Dermis blood vessel endothelial cell (primary cell): ENCODE measurements at regions not wholly inside any gene's neighbourhood (a gene's known extent, or its start where the extent isn't known, plus 50 kb on each side); places are given as distances from the start of the nearest gene placed in this dataset.
"Not testable (repeated sequence)": the region's sequence is repeated elsewhere in the genome, so short reads cannot be mapped to it uniquely, and the experiment has no call there.

Experiments used
- DNase-seq: peaks from one replicate; pipeline ENCODE4 v3.0.0; 2010

- no peak for DNase-seq
Measured at GRCh38 chr6:132139611-132140010, 188.4 kb upstream of the CCN2 start.

- DNase-seq, result no peak
Measured at GRCh38 chr6:132136981-132137380, 185.8 kb upstream of the CCN2 start.

- peak; percentile 42 for DNase-seq
Measured at GRCh38 chr6:132135409-132135808, 184.2 kb upstream of the CCN2 start.

- DNase-seq, result peak; percentile 94
Measured at GRCh38 chr6:132133736-132134445, 182.7 kb upstream of the CCN2 start.

DNA sequence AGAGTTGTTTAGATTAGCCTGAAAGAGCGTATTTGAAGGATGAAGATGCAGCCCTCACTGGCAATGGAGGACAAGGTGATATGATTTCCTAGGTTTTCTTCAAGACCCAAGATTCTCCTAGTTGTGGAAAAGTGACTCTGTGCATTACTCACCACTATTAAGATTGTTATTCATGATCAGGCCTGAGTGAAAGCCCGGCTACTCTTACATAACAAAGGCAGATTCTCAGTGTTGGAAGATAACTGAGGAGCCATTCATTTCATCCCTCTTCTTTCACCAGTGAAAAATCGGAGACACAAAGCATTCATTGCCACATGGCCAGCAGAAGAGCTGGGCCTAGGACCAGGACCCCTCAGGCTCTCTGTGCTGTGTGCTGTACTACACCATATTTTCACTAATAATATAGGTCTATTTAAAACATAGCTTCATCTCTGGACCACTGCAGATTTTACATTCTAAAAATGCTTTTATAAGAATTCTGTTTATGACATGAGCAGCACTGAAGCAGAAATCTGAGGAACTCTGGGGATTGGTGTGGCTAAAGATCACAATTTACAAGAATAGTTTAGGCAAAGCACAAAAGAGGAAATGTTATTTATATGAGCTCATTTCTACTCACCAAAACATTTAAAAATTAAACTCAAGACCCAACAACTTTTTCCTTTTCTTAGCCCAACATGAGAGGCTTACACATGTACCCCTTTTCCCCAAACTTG lies 181.9 kb upstream of the CCN2 start:
- peak; percentile 74 for DNase-seq

GRCh38 chr6:132132422-132132821 lies 181.2 kb upstream of the CCN2 start:
- DNase-seq, result peak; percentile 97

DNA sequence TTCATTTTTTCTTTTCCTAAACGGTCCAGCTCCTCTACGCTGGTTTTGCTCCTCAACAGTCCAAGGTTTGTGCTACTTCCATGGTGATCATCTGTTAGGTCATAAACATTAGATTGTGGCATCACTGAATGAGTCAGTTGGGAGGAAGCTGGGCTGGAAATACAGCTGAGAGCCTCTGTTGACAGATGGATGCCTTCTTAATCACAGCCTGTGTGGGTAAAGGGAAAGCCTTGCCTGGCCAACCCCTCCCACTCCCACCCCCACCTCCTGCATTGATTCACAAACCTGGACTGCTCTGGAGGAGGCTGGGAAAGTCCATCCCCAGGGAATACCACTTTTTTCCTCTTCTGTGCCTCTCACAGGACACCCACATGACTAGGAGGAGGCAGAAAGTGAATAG lies 180.6 kb upstream of the CCN2 start:
- DNase-seq, result peak; percentile 100

- no peak for DNase-seq
Measured at GRCh38 chr6:132131351-132131750, 180.2 kb upstream of the CCN2 start.

GRCh38 chr6:132130626-132131298 lies 179.6 kb upstream of the CCN2 start:
- peak; percentile 85 for DNase-seq

- no peak for DNase-seq
Measured at GRCh38 chr6:132128424-132128823, 177.3 kb upstream of the CCN2 start.

DNA sequence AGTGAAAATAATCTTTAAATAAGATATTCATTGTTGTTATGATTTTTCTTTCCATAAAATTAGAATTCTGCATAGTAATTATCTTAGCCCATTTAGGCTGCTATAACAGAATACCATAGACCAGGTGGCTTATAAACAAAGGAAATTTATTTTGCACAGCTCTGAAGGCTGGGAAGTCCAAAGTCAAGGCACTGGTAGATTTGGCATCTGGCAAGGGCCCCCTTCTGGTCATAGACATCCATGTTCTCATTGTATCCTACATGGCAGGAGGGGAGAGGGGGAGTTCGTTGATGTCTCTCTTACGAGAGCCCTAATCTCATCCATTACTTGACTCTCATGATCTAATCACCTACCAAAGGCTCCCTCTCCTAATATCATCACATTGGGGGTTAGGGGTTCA lies 175.0 kb upstream of the CCN2 start:
- DNase-seq, result no peak

GRCh38 chr6:132122871-132123270 lies 171.7 kb upstream of the CCN2 start:
- DNase-seq, result peak; percentile 78

- DNase-seq, result no peak
Measured at GRCh38 chr6:132122176-132122575, 171.0 kb upstream of the CCN2 start.

DNA sequence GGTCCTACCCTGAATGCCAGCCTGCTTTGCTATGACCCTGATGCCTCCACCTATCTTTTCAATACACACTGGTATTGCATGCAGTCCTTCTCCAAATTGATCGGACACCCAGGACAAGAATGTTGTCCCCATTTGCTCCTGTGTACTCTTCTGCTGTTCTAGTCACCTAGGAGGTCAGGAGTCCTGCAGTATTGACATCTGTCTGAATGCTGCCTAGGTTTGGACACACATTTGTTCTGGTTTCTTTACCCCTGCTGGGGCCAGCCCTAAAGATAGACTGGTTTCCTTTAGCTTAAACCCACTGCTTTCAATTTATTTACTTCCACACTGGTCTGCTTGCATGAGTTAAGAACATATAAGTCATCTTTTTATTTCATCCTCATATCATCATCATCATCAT lies 167.0 kb upstream of the CCN2 start:
- no peak for DNase-seq

- DNase-seq, result peak; percentile 51
Measured at GRCh38 chr6:132115714-132116366, 164.7 kb upstream of the CCN2 start.

DNA sequence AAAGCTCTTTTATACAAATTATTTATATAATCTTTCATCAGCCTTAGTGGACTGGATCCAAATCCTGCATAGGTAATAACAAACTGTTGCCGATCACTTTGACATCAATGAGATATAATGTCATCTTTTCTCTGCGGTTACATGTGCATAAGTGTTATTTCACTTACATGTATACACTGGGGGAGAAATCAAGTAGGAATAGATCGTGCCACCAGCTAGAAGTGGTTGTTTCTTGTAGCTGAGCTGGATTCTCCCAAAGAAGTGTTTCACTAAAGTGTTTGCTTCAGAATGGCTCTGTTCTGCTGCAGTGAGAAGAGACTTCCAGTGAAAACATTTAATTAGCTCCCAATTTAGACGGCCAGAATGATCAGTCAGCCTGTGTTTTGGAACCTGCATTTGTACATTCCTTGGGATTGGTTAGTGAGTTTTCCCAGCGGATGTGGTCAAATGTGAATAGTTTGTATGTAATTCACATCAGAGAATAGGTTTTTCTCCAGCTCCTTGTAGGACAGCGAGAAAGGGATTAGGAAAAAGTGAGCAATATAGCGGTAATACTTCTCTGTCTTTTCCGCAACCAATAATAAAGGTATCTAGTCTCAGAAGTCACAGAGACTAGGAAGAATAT lies 163.1 kb upstream of the CCN2 start:
- no peak for DNase-seq

GRCh38 chr6:132109752-132110151 lies 158.6 kb upstream of the CCN2 start:
- not testable (repeated sequence) for DNase-seq

DNA sequence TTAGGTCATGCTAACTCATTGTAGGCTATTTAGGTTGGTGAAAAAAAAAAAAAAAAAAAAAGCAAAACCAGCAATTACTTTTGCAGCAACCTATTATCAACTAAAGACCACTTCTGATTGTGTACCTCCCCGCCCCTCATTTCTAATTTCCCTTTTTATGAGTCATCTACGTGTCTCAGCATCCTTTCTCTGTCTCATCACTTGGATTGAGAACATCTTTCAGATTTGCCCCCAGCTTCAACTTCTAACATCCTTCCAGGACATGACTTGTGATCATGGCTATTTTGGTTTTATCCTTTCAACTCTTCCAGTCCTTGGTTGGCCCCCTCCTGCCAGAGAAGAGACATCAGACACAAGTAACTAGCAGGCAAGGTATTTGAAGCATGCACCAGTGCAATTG lies 156.7 kb upstream of the CCN2 start:
- no peak for DNase-seq

GRCh38 chr6:132101535-132101934 lies 150.4 kb upstream of the CCN2 start:
- no peak for DNase-seq

GRCh38 chr6:132100388-132100990 lies 149.3 kb upstream of the CCN2 start:
- peak; percentile 62 for DNase-seq

- no peak for DNase-seq
Measured at GRCh38 chr6:132096996-132097395, 145.8 kb upstream of the CCN2 start.

DNA sequence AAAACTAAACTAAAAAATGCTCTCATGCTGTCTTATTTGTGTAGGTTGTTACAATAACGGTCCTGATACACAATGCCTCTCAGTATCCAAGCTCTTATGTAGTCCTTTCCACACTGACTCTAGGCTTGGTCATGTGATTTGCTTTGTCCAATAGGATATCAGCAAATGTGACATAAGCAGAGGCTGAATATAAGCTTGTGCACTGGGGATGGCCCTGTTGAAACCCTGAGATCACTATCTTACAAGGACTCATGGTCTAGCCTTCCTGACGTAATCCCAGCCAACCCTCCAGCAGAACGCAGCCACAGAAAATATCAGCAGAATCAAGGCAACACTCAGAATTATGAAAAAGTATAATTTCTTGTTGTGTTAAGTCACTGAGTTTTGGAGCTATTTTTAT lies 145.1 kb upstream of the CCN2 start:
- no peak for DNase-seq
